Gastroesophageal sphincter (tissue), 4 donors: ENCODE measurements at regions not wholly inside any gene's neighbourhood (a gene's known extent, or its start where the extent isn't known, plus 50 kb on each side); places are given as distances from the start of the nearest gene placed in this dataset.

Experiments used
- ATAC-seq: fragments of 150-250 bp; one replicate; pipeline ENCODE4 v1.9.1; 2016; ENCODE audit warnings: mild to moderate bottlenecking, moderate library complexity
- H3K27ac ChIP-seq, 4 donors: fragments of 200-600 bp; sonication (generic) in 3 of 4; 1 replicate in 3 of 4; 2 replicates in 1 of 4; pipeline ENCODE4 v1.5.1; 2016 to 2019
- H3K27me3 ChIP-seq: fragments of 200-600 bp; sonication (generic); one replicate; pipeline ENCODE4 v1.5.1; 2019
- H3K36me3 ChIP-seq, 2 donors: fragments of 200-600 bp; sonication (generic); one replicate each; pipeline ENCODE4 v1.5.1; 2019; ENCODE audit warnings: control low read depth in 1 of 2
- H3K4me1 ChIP-seq, 3 donors: fragments of 200-600 bp; sonication (generic); 1 replicate in 2 of 3; 2 replicates in 1 of 3; pipeline ENCODE4 v1.5.1; 2016 to 2019; ENCODE audit warnings: control low read depth in 2 of 3
- H3K4me3 ChIP-seq, 2 donors: fragments of 200-600 bp; sonication (generic); one replicate each; pipeline ENCODE4 v1.5.1; 2019; ENCODE audit warnings: mild to moderate bottlenecking in 1 of 2, moderate library complexity in 1 of 2
- H3K9me3 ChIP-seq, 3 donors: fragments of 200-600 bp; sonication (generic); one replicate each; pipeline ENCODE4 v1.5.1; 2017 to 2019; ENCODE audit warnings: control low read depth in 2 of 3
- CTCF ChIP-seq, 4 experiments: fragments of 200-600 bp in 2 of 4; fragments of 450-650 bp in 2 of 4; sonication (generic) in 1 of 4; IDR thresholded peaks; one replicate each; pipeline ENCODE4 v1.5.1; 2017 to 2019; ENCODE audit warnings: antibody characterized with exemption in 4 of 4, mild to moderate bottlenecking in 2 of 4, moderate library complexity in 2 of 4
- EP300 ChIP-seq: sonication (generic); formaldehyde crosslinking; IDR thresholded peaks from one replicate; pipeline ENCODE4 v1.6.1; 2017; ENCODE audit warnings: antibody characterized with exemption, mild to moderate bottlenecking
- POLR2A ChIP-seq, 2 donors: fragments of 450-650 bp; IDR thresholded peaks; one replicate each; pipeline ENCODE4 v1.6.1; 2017; ENCODE audit warnings: antibody characterized with exemption in 2 of 2, mild to moderate bottlenecking in 2 of 2, moderate library complexity in 1 of 2
- POLR2AphosphoS5 ChIP-seq: sonication (generic); formaldehyde crosslinking; IDR thresholded peaks from one replicate; pipeline ENCODE4 v1.6.1; 2017; ENCODE audit warnings: antibody characterized with exemption
- WGBS, 2 donors: methylation state at CpG; one replicate each; pipeline ENCODE4 v1.1.5; 2018; ENCODE audit warnings: low coverage in 1 of 2; 5-methylcytosine and 5-hydroxymethylcytosine counted together

- 78 to 91% methylated on average over 11 of the region's 11 CpGs for WGBS, 2 donors
- H3K4me1 ChIP-seq = peaks cover 0 to 24% (median 2%) of the 10 kb centered on the region in 3 donors
- H3K9me3 ChIP-seq = no peaks in the 10 kb centered on the region
- no peaks in the 10 kb centered on the region for H3K27me3 ChIP-seq
- no peak overlapping the region for H3K27ac ChIP-seq
- ATAC-seq = no peak
- TF ChIP-seq EP300 = no peak
- TF ChIP-seq CTCF (IDR thresholded peaks at IDR 0.05) = no peak
- TF ChIP-seq POLR2A (IDR thresholded peaks at IDR 0.05) = no peak
- H3K36me3 ChIP-seq = no peaks in the 10 kb centered on the region
- no peak overlapping the region for H3K4me3 ChIP-seq
These were observed 169.2 kb upstream of the MAP1B start for GRCh38 chr5:71937921-71938698.

DNA sequence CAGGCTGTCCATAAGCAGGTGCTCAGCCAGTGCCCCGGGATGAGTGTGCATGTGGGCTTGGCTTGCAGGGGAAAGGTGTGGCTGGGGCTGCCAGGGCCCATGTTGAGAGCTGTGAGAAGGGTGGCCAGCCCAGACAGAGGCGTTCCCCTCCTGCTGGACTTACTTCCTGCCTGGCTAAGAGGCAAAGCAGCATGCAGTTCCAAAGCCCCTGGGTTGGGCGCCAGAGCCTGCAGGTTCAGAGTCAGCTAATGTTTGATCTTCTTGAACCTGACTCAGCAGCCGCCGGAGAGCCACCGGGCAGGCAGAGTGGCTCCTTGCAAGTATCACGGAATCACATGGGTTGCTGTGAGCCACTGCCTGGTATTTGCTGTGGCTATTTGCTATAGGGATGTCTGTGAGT, 168.4 kb upstream of the MAP1B start:
- Histone ChIP-seq H3K4me1 (peaks cover 0 to 21% (median 0%) of the 10 kb centered on the region in 3 donors), H3K4me3 (no peak overlapping the region), H3K9me3 (no peaks in the 10 kb centered on the region), H3K27ac (no peak overlapping the region), H3K27me3 (no peaks in the 10 kb centered on the region), H3K36me3 (no peaks in the 10 kb centered on the region)
- WGBS, 2 donors = no CpG with 5 or more reads among the region's 7 CpGs
- no peak for TF ChIP-seq CTCF (IDR thresholded peaks at IDR 0.05)
- no peak for TF ChIP-seq POLR2AphosphoS5
- TF ChIP-seq POLR2A (IDR thresholded peaks at IDR 0.05) = no peak
- TF ChIP-seq EP300 = no peak
- no peak for ATAC-seq

- no peaks in the 10 kb centered on the region for H3K9me3 ChIP-seq
These were observed 167.6 kb upstream of the MAP1B start for GRCh38 chr5:71939452-71940230.

DNA sequence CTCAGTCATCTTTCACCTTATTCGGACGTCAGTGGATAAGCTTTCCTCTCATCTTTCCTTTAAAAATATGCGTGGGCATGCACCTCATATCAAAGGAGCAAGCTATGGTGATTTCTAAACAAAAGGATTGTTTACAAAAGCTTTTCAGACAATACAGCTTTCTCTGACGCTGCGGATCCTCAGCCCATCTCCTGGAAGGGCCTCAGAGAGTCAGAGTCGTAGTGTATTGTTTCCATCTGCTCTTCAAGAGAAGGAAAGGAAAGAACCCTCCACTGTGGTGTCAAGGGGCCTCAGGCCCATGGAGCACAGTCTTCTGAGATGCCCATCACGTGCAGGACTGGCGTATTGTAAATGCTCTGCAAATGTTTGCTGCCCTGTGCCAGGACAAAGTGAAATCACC, 163.4 kb upstream of the MAP1B start:
- TF ChIP-seq POLR2AphosphoS5 (no peak), EP300 (no peak), CTCF (IDR thresholded peaks at IDR 0.05) (no peak), POLR2A (IDR thresholded peaks at IDR 0.05) (no peak)
- 59 to 96% methylated on average over 3 to 8 of the region's 8 CpGs for WGBS, 2 donors
- peaks cover 0 to 5% (median 0%) of the 10 kb centered on the region in 3 donors for H3K9me3 ChIP-seq
- no peak overlapping the region for H3K27ac ChIP-seq
- peaks cover 0 to 19% (median 0%) of the 10 kb centered on the region in 3 donors for H3K4me1 ChIP-seq
- ATAC-seq = no peak
- H3K36me3 ChIP-seq = no peaks in the 10 kb centered on the region
- H3K4me3 ChIP-seq = no peak overlapping the region
- no peaks in the 10 kb centered on the region for H3K27me3 ChIP-seq

More at GRCh38 chr5:71939452-71940230, 167.6 kb upstream of the MAP1B start:
- H3K4me3 ChIP-seq = no peak overlapping the region
- H3K27ac ChIP-seq = no peak overlapping the region
- no peak for ATAC-seq
- peaks cover 0 to 21% (median 0%) of the 10 kb centered on the region in 3 donors for H3K4me1 ChIP-seq
- WGBS, 2 donors = 32 to 63% methylated on average over 5 to 6 of the region's 8 CpGs
- no peaks in the 10 kb centered on the region for H3K36me3 ChIP-seq
- TF ChIP-seq EP300 (no peak), CTCF (IDR thresholded peaks at IDR 0.05) (no peak), POLR2A (IDR thresholded peaks at IDR 0.05) (no peak), POLR2AphosphoS5 (no peak)
- H3K27me3 ChIP-seq = no peaks in the 10 kb centered on the region
